ENCODE measurements at regions not wholly inside any gene's neighbourhood (a gene's known extent, or its start where the extent isn't known, plus 50 kb on each side); places are given as distances from the start of the nearest gene placed in this dataset.
A peak's percentile ranks its signal among the peaks of the same experiment; 100 is the strongest.

- no peak overlapping the region for H3K4me3 ChIP-seq (ENCODE audit: low read depth, low read length)
- TF ChIP-seq CTCF (IDR thresholded peaks at IDR 0.05; ENCODE audit: borderline replicate concordance, insufficient read depth, low read depth, low read length) = no peak
Observed at GRCh38 chr3:106560451-106560966, 691.7 kb upstream of the CBLB start.

GRCh38 chr3:106566277-106566676 is 697.5 kb upstream of the CBLB start:
- H3K4me3 ChIP-seq (ENCODE audit: low read depth, low read length) = no peak overlapping the region
- TF ChIP-seq CTCF (IDR thresholded peaks at IDR 0.05; ENCODE audit: borderline replicate concordance, insufficient read depth, low read depth, low read length) = peak; percentile 31; the same call in 1 of the 2 replicates

- no peak for TF ChIP-seq CTCF (IDR thresholded peaks at IDR 0.05; ENCODE audit: borderline replicate concordance, insufficient read depth, low read depth, low read length)
- H3K4me3 ChIP-seq (ENCODE audit: low read depth, low read length) = no peak overlapping the region
Observed at GRCh38 chr3:106570426-106570825, 701.6 kb upstream of the CBLB start.

- no peak overlapping the region for H3K4me3 ChIP-seq (ENCODE audit: low read depth, low read length)
- TF ChIP-seq CTCF (IDR thresholded peaks at IDR 0.05; ENCODE audit: borderline replicate concordance, insufficient read depth, low read depth, low read length) = no peak
Observed at GRCh38 chr3:106573605-106574004, 704.8 kb upstream of the CBLB start.

GRCh38 chr3:106575029-106575428 is 706.2 kb upstream of the CBLB start:
- TF ChIP-seq CTCF (IDR thresholded peaks at IDR 0.05; ENCODE audit: borderline replicate concordance, insufficient read depth, low read depth, low read length) = no peak
- no peak overlapping the region for H3K4me3 ChIP-seq (ENCODE audit: low read depth, low read length)

GRCh38 chr3:106577241-106577640 is 708.4 kb upstream of the CBLB start:
- TF ChIP-seq CTCF (IDR thresholded peaks at IDR 0.05; ENCODE audit: borderline replicate concordance, insufficient read depth, low read depth, low read length) = no peak
- no peak overlapping the region for H3K4me3 ChIP-seq (ENCODE audit: low read depth, low read length)

GRCh38 chr3:106578911-106579310 is 710.1 kb upstream of the CBLB start:
- TF ChIP-seq CTCF (IDR thresholded peaks at IDR 0.05; ENCODE audit: borderline replicate concordance, insufficient read depth, low read depth, low read length) = no peak
- H3K4me3 ChIP-seq (ENCODE audit: low read depth, low read length) = no peak overlapping the region
